ENCODE measurements at regions not wholly inside any gene's neighbourhood (a gene's known extent, or its start where the extent isn't known, plus 50 kb on each side); places are given as distances from the start of the nearest gene placed in this dataset.

DNA sequence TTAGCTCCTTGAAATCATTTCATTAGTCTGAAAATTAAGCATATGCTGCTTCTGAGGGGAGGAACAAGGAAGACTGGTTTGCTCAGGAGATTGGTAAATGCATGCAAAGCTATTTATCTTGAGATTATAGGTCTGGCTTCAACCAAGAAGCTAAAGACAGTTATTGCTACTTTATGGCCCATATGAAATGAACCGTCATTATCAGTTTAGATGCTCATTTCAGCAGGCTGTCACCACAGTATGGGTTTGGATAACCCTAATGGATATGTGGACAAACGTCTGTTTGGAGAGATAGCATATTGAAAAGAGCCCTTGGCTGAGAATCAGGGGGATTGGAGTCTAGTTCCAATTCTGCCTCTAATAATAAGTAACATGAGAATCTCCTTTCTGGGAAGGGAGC lies 922.6 kb downstream of the TUSC7 start:
- TF ChIP-seq, protein P1, sequence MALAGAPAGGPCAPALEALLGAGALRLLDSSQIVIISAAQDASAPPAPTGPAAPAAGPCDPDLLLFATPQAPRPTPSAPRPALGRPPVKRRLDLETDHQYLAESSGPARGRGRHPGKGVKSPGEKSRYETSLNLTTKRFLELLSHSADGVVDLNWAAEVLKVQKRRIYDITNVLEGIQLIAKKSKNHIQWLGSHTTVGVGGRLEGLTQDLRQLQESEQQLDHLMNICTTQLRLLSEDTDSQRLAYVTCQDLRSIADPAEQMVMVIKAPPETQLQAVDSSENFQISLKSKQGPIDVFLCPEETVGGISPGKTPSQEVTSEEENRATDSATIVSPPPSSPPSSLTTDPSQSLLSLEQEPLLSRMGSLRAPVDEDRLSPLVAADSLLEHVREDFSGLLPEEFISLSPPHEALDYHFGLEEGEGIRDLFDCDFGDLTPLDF (CRISPR knock-in tag; IDR thresholded peaks at IDR 0.05), result no peak
- TF ChIP-seq, protein P2, sequence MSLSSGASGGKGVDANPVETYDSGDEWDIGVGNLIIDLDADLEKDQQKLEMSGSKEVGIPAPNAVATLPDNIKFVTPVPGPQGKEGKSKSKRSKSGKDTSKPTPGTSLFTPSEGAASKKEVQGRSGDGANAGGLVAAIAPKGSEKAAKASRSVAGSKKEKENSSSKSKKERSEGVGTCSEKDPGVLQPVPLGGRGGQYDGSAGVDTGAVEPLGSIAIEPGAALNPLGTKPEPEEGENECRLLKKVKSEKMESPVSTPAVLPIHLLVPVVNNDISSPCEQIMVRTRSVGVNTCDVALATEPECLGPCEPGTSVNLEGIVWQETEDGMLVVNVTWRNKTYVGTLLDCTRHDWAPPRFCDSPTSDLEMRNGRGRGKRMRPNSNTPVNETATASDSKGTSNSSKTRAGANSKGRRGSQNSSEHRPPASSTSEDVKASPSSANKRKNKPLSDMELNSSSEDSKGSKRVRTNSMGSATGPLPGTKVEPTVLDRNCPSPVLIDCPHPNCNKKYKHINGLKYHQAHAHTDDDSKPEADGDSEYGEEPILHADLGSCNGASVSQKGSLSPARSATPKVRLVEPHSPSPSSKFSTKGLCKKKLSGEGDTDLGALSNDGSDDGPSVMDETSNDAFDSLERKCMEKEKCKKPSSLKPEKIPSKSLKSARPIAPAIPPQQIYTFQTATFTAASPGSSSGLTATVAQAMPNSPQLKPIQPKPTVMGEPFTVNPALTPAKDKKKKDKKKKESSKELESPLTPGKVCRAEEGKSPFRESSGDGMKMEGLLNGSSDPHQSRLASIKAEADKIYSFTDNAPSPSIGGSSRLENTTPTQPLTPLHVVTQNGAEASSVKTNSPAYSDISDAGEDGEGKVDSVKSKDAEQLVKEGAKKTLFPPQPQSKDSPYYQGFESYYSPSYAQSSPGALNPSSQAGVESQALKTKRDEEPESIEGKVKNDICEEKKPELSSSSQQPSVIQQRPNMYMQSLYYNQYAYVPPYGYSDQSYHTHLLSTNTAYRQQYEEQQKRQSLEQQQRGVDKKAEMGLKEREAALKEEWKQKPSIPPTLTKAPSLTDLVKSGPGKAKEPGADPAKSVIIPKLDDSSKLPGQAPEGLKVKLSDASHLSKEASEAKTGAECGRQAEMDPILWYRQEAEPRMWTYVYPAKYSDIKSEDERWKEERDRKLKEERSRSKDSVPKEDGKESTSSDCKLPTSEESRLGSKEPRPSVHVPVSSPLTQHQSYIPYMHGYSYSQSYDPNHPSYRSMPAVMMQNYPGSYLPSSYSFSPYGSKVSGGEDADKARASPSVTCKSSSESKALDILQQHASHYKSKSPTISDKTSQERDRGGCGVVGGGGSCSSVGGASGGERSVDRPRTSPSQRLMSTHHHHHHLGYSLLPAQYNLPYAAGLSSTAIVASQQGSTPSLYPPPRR (CRISPR knock-in tag; IDR thresholded peaks at IDR 0.05; ENCODE audit: borderline replicate concordance), result no peak
- no peak for TF ChIP-seq HDAC2 (IDR thresholded peaks at IDR 0.05)
- TF ChIP-seq, protein P3, sequence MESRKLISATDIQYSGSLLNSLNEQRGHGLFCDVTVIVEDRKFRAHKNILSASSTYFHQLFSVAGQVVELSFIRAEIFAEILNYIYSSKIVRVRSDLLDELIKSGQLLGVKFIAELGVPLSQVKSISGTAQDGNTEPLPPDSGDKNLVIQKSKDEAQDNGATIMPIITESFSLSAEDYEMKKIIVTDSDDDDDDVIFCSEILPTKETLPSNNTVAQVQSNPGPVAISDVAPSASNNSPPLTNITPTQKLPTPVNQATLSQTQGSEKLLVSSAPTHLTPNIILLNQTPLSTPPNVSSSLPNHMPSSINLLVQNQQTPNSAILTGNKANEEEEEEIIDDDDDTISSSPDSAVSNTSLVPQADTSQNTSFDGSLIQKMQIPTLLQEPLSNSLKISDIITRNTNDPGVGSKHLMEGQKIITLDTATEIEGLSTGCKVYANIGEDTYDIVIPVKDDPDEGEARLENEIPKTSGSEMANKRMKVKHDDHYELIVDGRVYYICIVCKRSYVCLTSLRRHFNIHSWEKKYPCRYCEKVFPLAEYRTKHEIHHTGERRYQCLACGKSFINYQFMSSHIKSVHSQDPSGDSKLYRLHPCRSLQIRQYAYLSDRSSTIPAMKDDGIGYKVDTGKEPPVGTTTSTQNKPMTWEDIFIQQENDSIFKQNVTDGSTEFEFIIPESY (CRISPR knock-in tag; IDR thresholded peaks at IDR 0.05), result no peak
- TF ChIP-seq, protein P4, sequence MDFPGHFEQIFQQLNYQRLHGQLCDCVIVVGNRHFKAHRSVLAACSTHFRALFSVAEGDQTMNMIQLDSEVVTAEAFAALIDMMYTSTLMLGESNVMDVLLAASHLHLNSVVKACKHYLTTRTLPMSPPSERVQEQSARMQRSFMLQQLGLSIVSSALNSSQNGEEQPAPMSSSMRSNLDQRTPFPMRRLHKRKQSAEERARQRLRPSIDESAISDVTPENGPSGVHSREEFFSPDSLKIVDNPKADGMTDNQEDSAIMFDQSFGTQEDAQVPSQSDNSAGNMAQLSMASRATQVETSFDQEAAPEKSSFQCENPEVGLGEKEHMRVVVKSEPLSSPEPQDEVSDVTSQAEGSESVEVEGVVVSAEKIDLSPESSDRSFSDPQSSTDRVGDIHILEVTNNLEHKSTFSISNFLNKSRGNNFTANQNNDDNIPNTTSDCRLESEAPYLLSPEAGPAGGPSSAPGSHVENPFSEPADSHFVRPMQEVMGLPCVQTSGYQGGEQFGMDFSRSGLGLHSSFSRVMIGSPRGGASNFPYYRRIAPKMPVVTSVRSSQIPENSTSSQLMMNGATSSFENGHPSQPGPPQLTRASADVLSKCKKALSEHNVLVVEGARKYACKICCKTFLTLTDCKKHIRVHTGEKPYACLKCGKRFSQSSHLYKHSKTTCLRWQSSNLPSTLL (IDR thresholded peaks at IDR 0.05), result no peak
- no peak for TF ChIP-seq TRIM28 (IDR thresholded peaks at IDR 0.05)
- no peak for TF ChIP-seq EZH2 (IDR thresholded peaks at IDR 0.05; ENCODE audit: borderline replicate concordance, low read depth, low read length)
- TF ChIP-seq TCF7 (IDR thresholded peaks at IDR 0.05; ENCODE audit: borderline replicate concordance), result no peak
- TF ChIP-seq BCOR (IDR thresholded peaks at IDR 0.05), result no peak

All from K562 (cell line).